GM12878 (cell line): ENCODE measurements at regions not wholly inside any gene's neighbourhood (a gene's known extent, or its start where the extent isn't known, plus 50 kb on each side); places are given as distances from the start of the nearest gene placed in this dataset.

Experiments used
- ATAC-seq: fragments of 200-7000 bp; cut with Tn5 transposase; 3 replicates; pipeline ENCODE4 v1.9.1; 2020; ENCODE audit warnings: mild to moderate bottlenecking, moderate library complexity
- BruUV-seq: library from RNA; stranded (reverse); fragments of 400-500 nt; replicated peaks from 2 replicates; lab custom pipeline; 2021; lab: Mats Ljungman, UMichigan
- CTCF ChIA-PET: fragments of 300-600 bp; sonication (Branson Sonifier 250); formaldehyde crosslinking; extraction: SDS; loops from one replicate; lab custom pipeline; 2021; ENCODE audit warnings: inconsistent platforms; lab: Yijun Ruan, JAX
- POLR2A ChIA-PET: fragments of 350-600 bp; formaldehyde crosslinking; extraction: SDS; loops from one replicate; lab custom pipeline; 2021; ENCODE audit warnings: inconsistent platforms; lab: Charles Lee
- RAD21 ChIA-PET: fragments of 300-600 bp; sonication (Branson Sonifier 250); formaldehyde crosslinking; loops from one replicate; lab custom pipeline; 2023; ENCODE audit warnings: antibody characterized with exemption; ENCODE audit not compliant: unreplicated experiment; lab: Charles Lee
- SMC1A ChIA-PET: fragments of 300-600 bp; sonication (Branson Sonifier 250); formaldehyde crosslinking; loops from one replicate; lab custom pipeline; 2023; ENCODE audit not compliant: unreplicated experiment, uncharacterized antibody; lab: Charles Lee
- DNase-seq: peaks from one replicate; pipeline ENCODE4 v3.0.0-alpha.2; 2011; ENCODE audit warnings: low read depth, low spot score
- FAIRE-seq: peaks from 3 replicates; lab custom pipeline; 2011; peaks lifted over from hg19 to GRCh38; lab: Jason Lieb, UNC
- H2AFZ ChIP-seq: 2 replicates; pipeline ENCODE4 v1.6.0; 2011; ENCODE audit warnings: low read depth, low read length, control low read depth; ENCODE audit not compliant: control insufficient read depth
- H3K27ac ChIP-seq: 2 replicates; pipeline ENCODE4 v1.5.1; 2011; ENCODE audit warnings: control low read depth; ENCODE audit not compliant: control insufficient read depth, insufficient read depth
- H3K27me3 ChIP-seq, 2 experiments: replicated peaks in 1 of 2; 2 replicates each; pipeline versions ENCODE4 v1.6.0 to v1.6.1; 2011; ENCODE audit warnings: low read length in 1 of 2; ENCODE audit not compliant: control insufficient read depth in 2 of 2, insufficient read depth in 2 of 2
- H3K36me3 ChIP-seq, 2 experiments: 2 replicates each; pipeline ENCODE4 v1.5.1; 2011; ENCODE audit warnings: low read length in 1 of 2; ENCODE audit not compliant: control insufficient read depth in 2 of 2, insufficient read depth in 2 of 2
- H3K4me1 ChIP-seq: 2 replicates; pipeline ENCODE4 v1.6.1; 2011; ENCODE audit warnings: mild to moderate bottlenecking, low read length, moderate library complexity, mixed read lengths; ENCODE audit not compliant: control insufficient read depth, insufficient read depth
- H3K4me2 ChIP-seq: 2 replicates; pipeline ENCODE4 v1.6.0; 2011; ENCODE audit warnings: control low read depth; ENCODE audit not compliant: control insufficient read depth, insufficient read depth
- H3K4me3 ChIP-seq: fragments of 200-600 bp; sonication (generic); 2 replicates; pipeline ENCODE4 v1.5.1; 2016
- H3K79me2 ChIP-seq: 2 replicates; pipeline ENCODE4 v1.6.0; 2011; ENCODE audit warnings: low read length; ENCODE audit not compliant: control insufficient read depth, insufficient read depth
- H3K9ac ChIP-seq: 2 replicates; pipeline ENCODE4 v1.8.0; 2011; ENCODE audit warnings: low read length, control low read depth, mixed read lengths; ENCODE audit not compliant: control insufficient read depth, insufficient read depth
- H3K9me3 ChIP-seq: replicated peaks from 3 replicates; pipeline ENCODE4 v1.5.1; 2011; ENCODE audit warnings: mild to moderate bottlenecking, low read length; ENCODE audit not compliant: control insufficient read depth, insufficient read depth
- H4K20me1 ChIP-seq: 2 replicates; pipeline ENCODE4 v1.6.0; 2011; ENCODE audit not compliant: control insufficient read depth, insufficient read depth
- CHD4 ChIP-seq: fragments of 200-600 bp; sonication (generic); IDR thresholded peaks from 2 replicates; pipeline ENCODE4 v1.6.1; 2016; ENCODE audit warnings: mild to moderate bottlenecking
- CTCF ChIP-seq, 3 experiments: IDR thresholded peaks in 2 of 3; conservative IDR thresholded peaks in 1 of 3; 2 replicates each; pipeline ENCODE4 v1.5.1; 2011; ENCODE audit warnings: low read depth in 3 of 3, low read length in 3 of 3, mild to moderate bottlenecking in 3 of 3, control low read depth in 2 of 3, moderate library complexity in 2 of 3, inconsistent platforms in 1 of 3, mixed read lengths in 1 of 3; ENCODE audit not compliant: control insufficient read depth in 2 of 3, insufficient read depth in 1 of 3; ENCODE audit errors: extremely low read depth in 1 of 3
- KDM1A ChIP-seq: fragments of 200-600 bp; sonication (generic); IDR thresholded peaks from 2 replicates; pipeline ENCODE4 v1.6.1; 2016; ENCODE audit warnings: borderline replicate concordance
- KLF5 ChIP-seq: fragments of 450-650 bp; IDR thresholded peaks from 2 replicates; pipeline ENCODE4 v1.6.1; 2014; ENCODE audit warnings: mild to moderate bottlenecking; ENCODE audit not compliant: partially characterized antibody
- MEF2A ChIP-seq: IDR thresholded peaks from 2 replicates; pipeline ENCODE4 v1.6.1; 2011; ENCODE audit warnings: low read depth, mild to moderate bottlenecking, low read length, moderate library complexity; ENCODE audit not compliant: insufficient read depth
- NFXL1 ChIP-seq: fragments of 450-650 bp; IDR thresholded peaks from 2 replicates; pipeline ENCODE4 v1.6.1; 2017; ENCODE audit warnings: antibody characterized with exemption, mild to moderate bottlenecking, borderline replicate concordance
- POU2F2 ChIP-seq: IDR thresholded peaks from 3 replicates; pipeline ENCODE4 v1.6.1; 2011; ENCODE audit warnings: low read depth, mild to moderate bottlenecking, low read length, borderline replicate concordance
- RFX5 ChIP-seq: IDR thresholded peaks from 2 replicates; pipeline ENCODE4 v1.6.1; 2011; ENCODE audit warnings: low read depth, low read length, improper control_type of control experiment
- SREBF1 ChIP-seq: IDR thresholded peaks from 2 replicates; pipeline ENCODE4 v1.6.1; 2012; ENCODE audit warnings: mild to moderate bottlenecking, low read length
- ZNF207 ChIP-seq: fragments of 450-650 bp; IDR thresholded peaks from 2 replicates; pipeline ENCODE4 v1.6.1; 2014; ENCODE audit warnings: antibody characterized with exemption, mild to moderate bottlenecking, borderline replicate concordance
- ZNF274 ChIP-seq: IDR thresholded peaks from one replicate; pipeline ENCODE4 v1.8.0; 2011; ENCODE audit not compliant: insufficient read length, insufficient read depth
- ZNF384 ChIP-seq: IDR thresholded peaks from 2 replicates; pipeline ENCODE4 v1.6.1; 2012; ENCODE audit warnings: low read depth, mild to moderate bottlenecking, low read length, improper control_type of control experiment, borderline replicate concordance
- WGBS: methylation state at CpG from one replicate; pipeline ENCODE4 v1.1.6; 2016; ENCODE audit warnings: low lambda C conversion rate; ENCODE audit not compliant: insufficient replicate concordance, insufficient coverage; ENCODE audit errors: missing lambda C conversion rate; 5-methylcytosine and 5-hydroxymethylcytosine counted together
- in situ Hi-C: fragments of 300-500 bp; cut with MboI; formaldehyde crosslinking; loops from 9 replicates; pipeline ENCODE4 v1.14.3; 2018; ENCODE audit warnings: mixed read lengths
- intact Hi-C: fragments of 100-400 bp; cut with micrococcal nuclease; formaldehyde crosslinking; loops from one replicate; pipeline ENCODE4 v1.14.2; 2022; ENCODE audit not compliant: unreplicated experiment
- TF ChIP-seq, protein P1 (sequence below): IDR thresholded peaks from 2 replicates; pipeline ENCODE4 v1.6.1; 2011; ENCODE audit warnings: borderline replicate concordance, low read depth, mild to moderate bottlenecking, moderate library complexity, mixed read lengths, low read length; ENCODE audit not compliant: insufficient read depth; ENCODE audit errors: extremely low read length
- TF ChIP-seq, protein P2 (sequence below): fragments of 450-650 bp; formaldehyde crosslinking; IDR thresholded peaks from 2 replicates; pipeline ENCODE4 v1.4.0; 2022; ENCODE audit warnings: mild to moderate bottlenecking, moderate library complexity
- TF ChIP-seq, protein P3 (sequence below): IDR thresholded peaks from 2 replicates; pipeline ENCODE4 v1.6.1; 2011; ENCODE audit warnings: borderline replicate concordance, low read depth, mild to moderate bottlenecking, moderate library complexity, low read length; ENCODE audit not compliant: insufficient read depth, poor library complexity, severe bottlenecking

DNA sequence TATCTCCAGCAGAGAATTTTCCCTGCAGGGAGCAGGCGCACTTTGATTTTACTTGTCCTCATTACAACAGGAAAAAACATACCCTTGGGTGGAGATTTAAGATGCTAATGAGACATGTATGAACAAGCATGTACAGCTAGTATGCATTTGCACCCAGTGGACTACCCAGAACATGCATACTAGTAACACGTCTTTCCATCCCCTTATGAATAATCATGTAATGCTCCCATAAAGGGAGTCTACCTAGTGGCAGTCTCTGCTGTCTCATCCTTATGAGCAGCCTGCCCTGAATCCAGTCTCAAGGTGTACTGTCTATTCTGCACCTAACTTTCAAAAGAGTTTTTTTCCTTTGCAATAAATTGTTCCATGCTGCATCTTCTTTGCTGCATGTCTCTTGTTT, 1222.0 kb downstream of the ROBO1 start:
- Histone ChIP-seq H3K79me2 (no peaks in the 10 kb centered on the region), H3K27ac (no peak overlapping the region), H3K9me3 (no peaks in the 10 kb centered on the region), H3K4me3 (no peak overlapping the region), H3K4me1 (no peaks in the 10 kb centered on the region), H3K27me3 (no peaks in the 10 kb centered on the region), H3K36me3 (no peaks in the 10 kb centered on the region), H3K4me2 (no peak overlapping the region), H3K9ac (no peak overlapping the region), H2AFZ (no peak overlapping the region), H4K20me1 (no peaks in the 10 kb centered on the region)
- FAIRE-seq (no peak), DNase-seq (no peak), ATAC-seq (no peak)
- WGBS: 57% methylated on average over 2 of the region's 2 CpGs
- BruUV-seq: no TSS peak
- intact Hi-C loops (no loop called here), in situ Hi-C loops (no loop called here)
- CTCF ChIA-PET: no interaction called here
- TF ChIP-seq, protein P1, sequence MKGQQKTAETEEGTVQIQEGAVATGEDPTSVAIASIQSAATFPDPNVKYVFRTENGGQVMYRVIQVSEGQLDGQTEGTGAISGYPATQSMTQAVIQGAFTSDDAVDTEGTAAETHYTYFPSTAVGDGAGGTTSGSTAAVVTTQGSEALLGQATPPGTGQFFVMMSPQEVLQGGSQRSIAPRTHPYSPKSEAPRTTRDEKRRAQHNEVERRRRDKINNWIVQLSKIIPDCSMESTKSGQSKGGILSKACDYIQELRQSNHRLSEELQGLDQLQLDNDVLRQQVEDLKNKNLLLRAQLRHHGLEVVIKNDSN: no peak
- TF ChIP-seq ZNF384: no peak
- TF ChIP-seq NFXL1: no peak
- TF ChIP-seq SREBF1: no peak
- TF ChIP-seq MEF2A: no peak
- no peak for TF ChIP-seq ZNF274
- TF ChIP-seq KDM1A: no peak
- no peak for TF ChIP-seq ZNF207
- TF ChIP-seq, protein P2, sequence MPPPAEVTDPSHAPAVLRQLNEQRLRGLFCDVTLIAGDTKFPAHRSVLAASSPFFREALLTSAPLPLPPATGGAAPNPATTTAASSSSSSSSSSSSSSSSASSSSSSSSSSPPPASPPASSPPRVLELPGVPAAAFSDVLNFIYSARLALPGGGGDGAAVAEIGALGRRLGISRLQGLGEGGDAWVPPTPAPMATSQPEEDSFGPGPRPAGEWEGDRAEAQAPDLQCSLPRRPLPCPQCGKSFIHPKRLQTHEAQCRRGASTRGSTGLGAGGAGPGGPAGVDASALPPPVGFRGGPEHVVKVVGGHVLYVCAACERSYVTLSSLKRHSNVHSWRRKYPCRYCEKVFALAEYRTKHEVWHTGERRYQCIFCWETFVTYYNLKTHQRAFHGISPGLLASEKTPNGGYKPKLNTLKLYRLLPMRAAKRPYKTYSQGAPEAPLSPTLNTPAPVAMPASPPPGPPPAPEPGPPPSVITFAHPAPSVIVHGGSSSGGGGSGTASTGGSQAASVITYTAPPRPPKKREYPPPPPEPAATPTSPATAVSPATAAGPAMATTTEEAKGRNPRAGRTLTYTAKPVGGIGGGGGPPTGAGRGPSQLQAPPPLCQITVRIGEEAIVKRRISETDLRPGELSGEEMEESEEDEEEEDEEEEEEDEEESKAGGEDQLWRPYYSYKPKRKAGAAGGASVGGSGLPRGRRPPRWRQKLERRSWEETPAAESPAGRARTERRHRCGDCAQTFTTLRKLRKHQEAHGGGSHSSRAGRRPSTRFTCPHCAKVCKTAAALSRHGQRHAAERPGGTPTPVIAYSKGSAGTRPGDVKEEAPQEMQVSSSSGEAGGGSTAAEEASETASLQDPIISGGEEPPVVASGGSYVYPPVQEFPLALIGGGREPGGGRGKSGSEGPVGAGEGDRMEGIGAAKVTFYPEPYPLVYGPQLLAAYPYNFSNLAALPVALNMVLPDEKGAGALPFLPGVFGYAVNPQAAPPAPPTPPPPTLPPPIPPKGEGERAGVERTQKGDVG: no peak
- TF ChIP-seq CTCF (IDR thresholded peaks at IDR 0.05 in 2 of 3, conservative IDR thresholded peaks at IDR 0.05 in 1 of 3; ENCODE audit: control insufficient read depth in 2 of 3, extremely low read depth in 1 of 3, insufficient read depth in 1 of 3, low read depth in 3 of 3, low read length in 3 of 3): no peak
- TF ChIP-seq POU2F2: no peak
- TF ChIP-seq, protein P3, sequence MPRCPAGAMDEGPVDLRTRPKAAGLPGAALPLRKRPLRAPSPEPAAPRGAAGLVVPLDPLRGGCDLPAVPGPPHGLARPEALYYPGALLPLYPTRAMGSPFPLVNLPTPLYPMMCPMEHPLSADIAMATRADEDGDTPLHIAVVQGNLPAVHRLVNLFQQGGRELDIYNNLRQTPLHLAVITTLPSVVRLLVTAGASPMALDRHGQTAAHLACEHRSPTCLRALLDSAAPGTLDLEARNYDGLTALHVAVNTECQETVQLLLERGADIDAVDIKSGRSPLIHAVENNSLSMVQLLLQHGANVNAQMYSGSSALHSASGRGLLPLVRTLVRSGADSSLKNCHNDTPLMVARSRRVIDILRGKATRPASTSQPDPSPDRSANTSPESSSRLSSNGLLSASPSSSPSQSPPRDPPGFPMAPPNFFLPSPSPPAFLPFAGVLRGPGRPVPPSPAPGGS: no peak
- TF ChIP-seq KLF5: no peak
- TF ChIP-seq CHD4: no peak
- TF ChIP-seq RFX5: no peak
- SMC1A ChIA-PET: no interaction called here
- RAD21 ChIA-PET: no interaction called here
- POLR2A ChIA-PET: no interaction called here
